ENCODE measurements at regions not wholly inside any gene's neighbourhood (a gene's known extent, or its start where the extent isn't known, plus 50 kb on each side); places are given as distances from the start of the nearest gene placed in this dataset.

- TF ChIP-seq TAF1 (IDR thresholded peaks at IDR 0.05; ENCODE audit: low read depth) (no peak), EP300 (conservative IDR thresholded peaks at IDR 0.05; ENCODE audit: poor library complexity, severe bottlenecking) (no peak), POLR2AphosphoS5 (IDR thresholded peaks at IDR 0.05) (no peak)
- TF ChIP-seq, protein P1, sequence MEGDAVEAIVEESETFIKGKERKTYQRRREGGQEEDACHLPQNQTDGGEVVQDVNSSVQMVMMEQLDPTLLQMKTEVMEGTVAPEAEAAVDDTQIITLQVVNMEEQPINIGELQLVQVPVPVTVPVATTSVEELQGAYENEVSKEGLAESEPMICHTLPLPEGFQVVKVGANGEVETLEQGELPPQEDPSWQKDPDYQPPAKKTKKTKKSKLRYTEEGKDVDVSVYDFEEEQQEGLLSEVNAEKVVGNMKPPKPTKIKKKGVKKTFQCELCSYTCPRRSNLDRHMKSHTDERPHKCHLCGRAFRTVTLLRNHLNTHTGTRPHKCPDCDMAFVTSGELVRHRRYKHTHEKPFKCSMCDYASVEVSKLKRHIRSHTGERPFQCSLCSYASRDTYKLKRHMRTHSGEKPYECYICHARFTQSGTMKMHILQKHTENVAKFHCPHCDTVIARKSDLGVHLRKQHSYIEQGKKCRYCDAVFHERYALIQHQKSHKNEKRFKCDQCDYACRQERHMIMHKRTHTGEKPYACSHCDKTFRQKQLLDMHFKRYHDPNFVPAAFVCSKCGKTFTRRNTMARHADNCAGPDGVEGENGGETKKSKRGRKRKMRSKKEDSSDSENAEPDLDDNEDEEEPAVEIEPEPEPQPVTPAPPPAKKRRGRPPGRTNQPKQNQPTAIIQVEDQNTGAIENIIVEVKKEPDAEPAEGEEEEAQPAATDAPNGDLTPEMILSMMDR (IDR thresholded peaks at IDR 0.05; ENCODE audit: poor library complexity, severe bottlenecking), result no peak
Observed at GRCh38 chr16:59181821-59182420, 447.8 kb upstream of the GOT2 start.

All from neural cell (in vitro differentiated cells).